ENCODE measurements at regions not wholly inside any gene's neighbourhood (a gene's known extent, or its start where the extent isn't known, plus 50 kb on each side); places are given as distances from the start of the nearest gene placed in this dataset.

GRCh38 chr18:77526962-77527361 lies 277.3 kb downstream of the GALR1 start:
- no peak for TF ChIP-seq CTCF (IDR thresholded peaks at IDR 0.05)
- TF ChIP-seq POLR2A (IDR thresholded peaks at IDR 0.05), result no peak
